T-helper 1 cell treated with Interleukin-12 subunit alpha and Interleukin-12 subunit beta and Interleukin-4 antibody, amounts not matched to agents 30 ng/mL and 1 ng/mL, for 36 hours (primary cell): ENCODE measurements at regions not wholly inside any gene's neighbourhood (a gene's known extent, or its start where the extent isn't known, plus 50 kb on each side); places are given as distances from the start of the nearest gene placed in this dataset.

ENCODE experiments used
- intact Hi-C: fragments of 100-400 bp; cut with micrococcal nuclease; formaldehyde crosslinking; loops from one replicate; pipeline ENCODE4 v1.15.1; 2024

GRCh38 chr2:147430408-147430807 is 414.4 kb upstream of the ACVR2A start:
- intact Hi-C loops: no loop called here

GRCh38 chr2:147428120-147428747 is 416.6 kb upstream of the ACVR2A start:
- intact Hi-C loops: no loop called here

DNA sequence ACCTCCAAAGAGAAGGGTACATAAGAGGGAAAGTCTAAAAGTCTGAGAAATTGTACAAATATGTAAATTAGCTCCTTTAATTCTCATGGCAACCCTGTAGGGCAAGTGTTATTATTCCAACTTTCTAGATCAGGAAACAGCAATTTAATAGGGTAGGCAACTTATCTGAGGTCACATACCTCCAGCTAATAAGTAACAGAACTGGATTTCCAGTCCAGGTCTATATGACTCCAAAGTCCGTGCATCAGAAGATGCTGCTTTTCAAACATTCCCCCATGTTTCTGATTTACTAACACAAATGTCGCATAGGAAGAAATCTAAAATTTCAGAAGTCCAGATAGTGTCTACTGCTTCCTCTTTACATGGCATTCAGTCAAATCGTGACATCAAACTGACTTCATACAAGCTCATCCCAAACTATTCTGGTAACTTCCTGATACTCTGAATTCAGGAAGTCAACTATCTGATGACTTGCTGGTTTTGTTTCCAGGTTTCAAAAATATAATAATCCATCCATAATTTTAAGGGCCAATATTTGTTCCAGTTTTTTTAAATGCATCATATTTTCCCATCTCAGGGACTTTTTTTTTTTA is 419.3 kb upstream of the ACVR2A start:
- intact Hi-C loops: no loop called here

DNA sequence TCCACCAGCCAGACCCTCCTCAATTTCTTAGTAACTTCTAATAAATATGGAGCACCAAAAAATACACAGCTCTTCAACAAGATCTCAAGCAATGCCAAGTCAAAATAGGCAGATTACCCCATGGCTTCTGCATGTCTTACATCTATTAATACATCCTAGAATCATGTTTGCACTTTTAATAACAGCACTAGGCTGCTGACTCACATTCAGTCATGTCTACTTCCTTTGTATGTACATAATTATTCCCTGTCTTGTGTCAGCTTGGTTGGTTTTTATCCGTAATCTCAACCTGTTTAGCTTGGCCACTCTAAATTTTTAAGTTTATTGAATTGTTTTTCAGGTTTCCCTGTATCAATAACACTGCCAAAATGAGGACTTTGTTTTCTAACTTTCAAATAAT is 420.1 kb upstream of the ACVR2A start:
- intact Hi-C loops: no loop called here

DNA sequence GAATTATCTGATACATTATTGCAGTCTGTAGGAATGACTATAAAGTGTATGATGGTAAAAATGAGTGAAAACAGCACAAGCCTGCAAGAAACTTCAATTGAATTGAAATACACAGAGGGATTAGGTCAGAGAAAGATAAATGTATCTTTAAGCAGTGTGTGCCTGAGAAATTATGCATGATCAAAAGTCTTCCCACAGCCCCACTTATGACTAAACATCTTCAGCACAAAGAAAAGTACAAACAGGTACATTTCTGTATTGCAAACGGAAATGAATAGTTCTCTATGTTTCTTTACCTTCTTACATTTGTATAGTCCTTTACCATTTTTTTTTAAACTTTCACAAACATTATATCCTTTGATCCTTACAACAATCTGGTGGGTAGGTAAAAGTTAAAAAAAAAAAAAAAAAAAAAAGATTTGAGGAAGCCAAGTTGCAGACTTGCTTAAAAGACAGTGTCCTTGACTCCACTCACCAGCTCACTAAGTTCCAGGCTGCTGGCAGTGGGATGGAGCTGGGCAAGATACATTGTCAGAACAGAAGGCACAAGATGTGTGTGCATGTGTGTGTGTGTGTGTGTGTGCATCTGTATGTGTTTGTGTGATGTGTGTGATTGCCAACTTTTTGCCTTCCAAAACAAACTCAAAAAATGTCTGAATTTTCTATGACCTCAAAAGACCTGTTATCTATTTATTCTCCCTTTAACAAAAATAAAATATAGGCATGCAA is 423.7 kb upstream of the ACVR2A start:
- intact Hi-C loops: no loop called here

DNA sequence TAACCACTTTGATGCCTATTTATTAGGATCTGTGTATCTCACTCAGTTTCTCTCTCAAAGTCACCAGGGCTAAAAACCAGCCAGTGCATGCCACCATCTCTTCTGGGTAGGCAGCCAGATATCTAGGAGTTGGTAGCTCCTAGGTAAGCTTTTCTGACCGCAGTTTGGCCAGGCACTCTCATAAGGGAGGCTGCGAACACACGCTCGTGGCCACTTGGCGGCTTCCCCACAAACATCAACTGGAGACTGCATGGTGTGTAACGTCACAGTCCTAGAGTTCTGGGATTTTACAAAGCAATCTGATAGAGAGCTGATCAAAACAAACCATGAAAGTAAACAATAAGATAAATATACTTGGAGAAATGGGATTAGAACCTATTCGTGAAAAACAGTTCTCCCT is 424.3 kb upstream of the ACVR2A start:
- intact Hi-C loops: no loop called here

GRCh38 chr2:147416099-147416498 is 428.7 kb upstream of the ACVR2A start:
- intact Hi-C loops: loop anchor here (10.0 kb wide), 1 partner anchor 499 kb away; no protein-coding TSS in a partner anchor

- intact Hi-C loops: loop anchor here (10.0 kb wide), 1 partner anchor 500 kb away; no protein-coding TSS in a partner anchor
These were observed 430.2 kb upstream of the ACVR2A start for GRCh38 chr2:147414656-147415055.

DNA sequence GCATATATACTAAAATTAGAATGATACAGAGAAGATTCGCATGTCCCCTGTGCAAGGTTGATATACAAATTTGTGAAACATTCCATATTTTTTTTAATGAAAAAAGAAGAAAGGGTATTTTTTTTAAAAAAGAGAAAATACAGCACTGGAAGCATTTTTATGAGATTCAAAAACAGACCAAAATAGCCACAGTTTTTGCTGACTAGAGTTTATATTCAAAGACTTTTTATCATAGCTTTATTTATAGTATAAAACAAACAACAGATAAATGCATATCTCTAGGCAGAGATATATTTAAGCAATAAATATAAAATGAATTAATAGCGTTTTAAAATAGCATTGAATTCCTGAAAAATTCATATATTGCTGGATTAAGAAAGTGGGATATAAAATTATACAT is 436.5 kb upstream of the ACVR2A start:
- intact Hi-C loops: no loop called here

DNA sequence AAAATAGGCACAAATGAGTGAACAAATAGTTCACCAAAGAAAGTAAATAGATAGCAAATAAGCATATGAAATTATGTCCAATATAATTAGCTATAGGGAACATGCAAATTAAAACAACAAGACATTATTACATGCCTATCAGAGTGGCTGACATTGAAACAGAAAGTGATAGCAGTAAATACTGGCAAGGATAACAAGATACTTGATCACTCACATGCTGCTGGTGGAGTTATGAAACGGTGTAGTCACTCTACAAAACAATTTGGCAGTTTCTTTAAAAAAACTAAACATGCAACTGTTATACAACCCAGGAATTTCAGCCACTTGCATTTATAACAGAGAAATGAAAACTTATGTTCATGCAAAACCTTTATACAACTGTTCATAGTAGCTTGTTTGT is 439.2 kb upstream of the ACVR2A start:
- intact Hi-C loops: no loop called here

GRCh38 chr2:147398996-147399395 is 445.8 kb upstream of the ACVR2A start:
- intact Hi-C loops: no loop called here

DNA sequence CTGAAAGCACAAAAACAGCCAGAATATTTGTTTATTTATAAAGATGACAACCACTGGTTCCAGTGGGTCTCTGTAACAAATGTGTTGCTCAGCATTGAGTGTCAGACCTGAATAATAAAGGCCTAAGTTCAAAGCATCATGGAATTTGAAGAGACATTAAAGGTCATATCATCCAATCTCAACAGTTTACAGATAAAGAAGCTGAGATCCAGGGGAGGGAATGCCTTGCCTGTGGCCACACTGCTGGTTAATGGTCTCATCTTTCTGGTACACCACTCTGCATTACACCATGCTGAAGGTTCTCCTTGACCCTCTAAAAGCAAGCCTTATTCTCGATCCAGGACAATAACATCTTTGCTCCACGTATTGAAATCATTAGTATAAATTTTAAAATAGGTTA is 446.5 kb upstream of the ACVR2A start:
- intact Hi-C loops: no loop called here

DNA sequence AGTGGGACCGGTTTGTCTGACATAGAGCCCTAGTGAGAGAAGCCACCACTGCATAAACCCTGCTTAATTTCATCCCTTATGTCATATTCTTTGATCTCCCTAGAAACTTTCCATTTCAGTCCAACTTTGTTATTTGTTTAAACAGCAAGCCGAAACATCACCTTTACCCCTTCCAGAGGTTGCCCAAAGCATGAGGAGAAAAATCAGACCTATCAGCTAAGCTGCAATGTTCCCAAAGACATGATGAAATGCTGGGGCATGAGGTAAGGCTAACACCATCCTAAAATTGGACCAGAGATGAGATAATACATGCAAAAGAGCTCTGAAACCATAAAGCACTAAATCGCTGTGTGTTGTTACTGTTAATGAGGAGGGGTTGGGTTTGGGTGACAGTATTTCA is 447.9 kb upstream of the ACVR2A start:
- intact Hi-C loops: no loop called here

- intact Hi-C loops: no loop called here
These were observed 450.5 kb upstream of the ACVR2A start for GRCh38 chr2:147394179-147394790.

DNA sequence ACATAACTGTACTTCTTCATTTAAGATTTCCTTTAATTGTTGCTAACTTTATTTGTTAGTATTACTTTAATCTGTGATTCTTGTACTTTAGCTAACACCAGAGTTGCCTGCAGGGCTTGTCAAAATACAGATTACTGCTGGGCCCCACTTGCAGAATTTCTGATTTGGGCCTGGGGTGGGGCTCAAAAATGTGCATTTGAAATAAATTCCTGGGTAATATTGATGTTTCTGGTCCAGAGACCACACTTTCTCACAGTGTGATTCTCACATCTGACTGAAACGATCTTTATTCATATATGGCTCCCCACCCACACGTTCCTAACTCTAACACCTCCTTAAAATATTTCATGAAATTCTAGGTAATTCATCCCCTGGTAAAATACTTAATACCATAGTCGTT is 452.6 kb upstream of the ACVR2A start:
- intact Hi-C loops: no loop called here

DNA sequence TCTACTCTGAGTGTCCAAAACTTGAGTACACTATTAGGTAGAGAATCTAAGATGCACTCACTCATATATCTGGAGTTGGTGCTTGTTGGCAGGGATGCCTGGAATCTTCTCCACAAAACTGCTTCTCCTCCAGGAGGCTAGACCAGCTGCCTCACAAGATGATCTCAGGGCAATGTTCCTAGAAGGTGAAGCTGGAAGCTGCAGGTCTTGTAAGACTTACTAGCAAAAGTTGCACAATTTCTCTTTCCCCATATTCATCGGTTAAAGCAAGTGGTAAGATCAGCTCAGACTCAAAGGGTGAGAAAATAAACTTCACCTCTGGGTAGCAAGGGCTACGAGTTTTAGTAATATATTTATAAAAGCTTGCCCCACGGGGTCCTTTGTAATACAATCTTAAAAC is 454.4 kb upstream of the ACVR2A start:
- intact Hi-C loops: no loop called here

- intact Hi-C loops: no loop called here
These were observed 455.6 kb upstream of the ACVR2A start for GRCh38 chr2:147389218-147389617.

DNA sequence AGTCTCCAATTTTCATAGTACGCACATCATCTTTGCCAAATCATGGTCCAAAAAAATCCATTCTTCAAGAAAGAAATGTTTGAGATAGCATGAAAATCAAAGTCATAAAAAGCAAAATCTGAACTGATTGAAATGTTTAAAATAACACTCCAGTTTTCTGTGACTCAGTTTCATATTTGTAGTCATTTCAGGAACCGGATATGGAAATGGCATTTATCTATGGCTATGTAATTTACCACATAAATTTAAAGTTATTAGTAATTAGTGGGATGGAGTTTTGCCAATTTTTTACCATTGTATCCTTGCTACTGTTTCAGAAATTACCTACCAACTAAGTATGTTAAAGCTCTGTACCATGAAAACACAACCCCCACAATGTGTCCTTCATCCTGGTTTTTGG is 456.6 kb upstream of the ACVR2A start:
- intact Hi-C loops: no loop called here

GRCh38 chr2:147386284-147386683 is 458.5 kb upstream of the ACVR2A start:
- intact Hi-C loops: no loop called here

- intact Hi-C loops: no loop called here
These were observed 459.2 kb upstream of the ACVR2A start for GRCh38 chr2:147385600-147385999.

DNA sequence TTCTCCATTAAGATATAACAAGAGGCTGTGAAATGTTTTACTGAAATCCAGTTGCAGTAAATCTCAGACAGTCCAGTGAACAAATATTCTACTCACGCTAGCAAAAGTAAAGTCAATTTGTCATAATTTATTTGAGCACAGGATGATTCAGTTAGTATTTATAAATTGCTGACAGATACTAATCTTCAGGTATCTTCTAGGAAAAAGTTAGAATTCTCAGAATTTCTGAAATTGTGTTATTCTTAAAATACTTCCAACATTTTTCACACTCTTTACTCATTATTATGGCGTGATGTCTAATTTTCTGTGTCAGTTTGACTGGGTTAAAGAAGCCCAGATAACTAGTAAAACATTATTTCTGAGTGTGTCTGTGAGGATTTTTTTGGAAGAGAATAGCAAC is 460.2 kb upstream of the ACVR2A start:
- intact Hi-C loops: no loop called here

- intact Hi-C loops: no loop called here
These were observed 462.4 kb upstream of the ACVR2A start for GRCh38 chr2:147382322-147382948.
